Cardiac fibroblast (primary cell): ENCODE measurements at regions not wholly inside any gene's neighbourhood (a gene's known extent, or its start where the extent isn't known, plus 50 kb on each side); places are given as distances from the start of the nearest gene placed in this dataset.
A peak's percentile ranks its signal among the peaks of the same experiment; 100 is the strongest.
"Not testable (repeated sequence)": the region's sequence is repeated elsewhere in the genome, so short reads cannot be mapped to it uniquely, and the experiment has no call there.

ENCODE experiments used
- DNase-seq, 2 donors: peaks; one replicate each; pipeline versions ENCODE4 v3.0.0 to v3.0.0-alpha.2; 2010; ENCODE audit warnings: low read depth in 2 of 2
- H3K4me3 ChIP-seq, 2 donors: replicated peaks in 1 of 2; 1 replicate in 1 of 2; 2 replicates in 1 of 2; pipeline ENCODE4 v1.5.1; 2011; ENCODE audit warnings: low read depth in 2 of 2, low read length in 2 of 2, mild to moderate bottlenecking in 2 of 2, moderate library complexity in 1 of 2
- TF ChIP-seq, protein P1 (sequence below): IDR thresholded peaks from one replicate; pipeline ENCODE4 v1.5.1; 2011; ENCODE audit warnings: low read depth, mild to moderate bottlenecking, low read length, inconsistent platforms

DNA sequence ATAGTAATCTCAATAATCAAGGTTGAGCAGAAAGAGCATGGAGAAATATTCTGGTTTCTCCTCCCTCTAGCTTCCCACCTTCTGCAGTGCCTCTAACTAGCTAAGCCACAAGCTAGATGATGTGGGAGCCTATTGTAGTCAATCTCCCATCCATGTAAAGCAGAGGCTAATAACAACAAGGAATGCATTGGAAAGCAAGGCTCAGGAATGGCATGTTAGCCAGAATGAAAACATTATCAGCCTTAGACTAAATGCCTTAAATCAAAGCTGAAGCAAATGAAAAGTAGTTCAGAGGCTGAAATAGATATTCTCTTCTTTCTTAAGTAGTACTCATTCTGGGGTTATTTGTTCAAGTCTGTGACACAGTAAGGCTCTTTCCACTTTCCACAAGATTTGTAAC is 350.3 kb upstream of the DPPA4 start:
- TF ChIP-seq, protein P1, sequence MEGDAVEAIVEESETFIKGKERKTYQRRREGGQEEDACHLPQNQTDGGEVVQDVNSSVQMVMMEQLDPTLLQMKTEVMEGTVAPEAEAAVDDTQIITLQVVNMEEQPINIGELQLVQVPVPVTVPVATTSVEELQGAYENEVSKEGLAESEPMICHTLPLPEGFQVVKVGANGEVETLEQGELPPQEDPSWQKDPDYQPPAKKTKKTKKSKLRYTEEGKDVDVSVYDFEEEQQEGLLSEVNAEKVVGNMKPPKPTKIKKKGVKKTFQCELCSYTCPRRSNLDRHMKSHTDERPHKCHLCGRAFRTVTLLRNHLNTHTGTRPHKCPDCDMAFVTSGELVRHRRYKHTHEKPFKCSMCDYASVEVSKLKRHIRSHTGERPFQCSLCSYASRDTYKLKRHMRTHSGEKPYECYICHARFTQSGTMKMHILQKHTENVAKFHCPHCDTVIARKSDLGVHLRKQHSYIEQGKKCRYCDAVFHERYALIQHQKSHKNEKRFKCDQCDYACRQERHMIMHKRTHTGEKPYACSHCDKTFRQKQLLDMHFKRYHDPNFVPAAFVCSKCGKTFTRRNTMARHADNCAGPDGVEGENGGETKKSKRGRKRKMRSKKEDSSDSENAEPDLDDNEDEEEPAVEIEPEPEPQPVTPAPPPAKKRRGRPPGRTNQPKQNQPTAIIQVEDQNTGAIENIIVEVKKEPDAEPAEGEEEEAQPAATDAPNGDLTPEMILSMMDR = no peak
- peak in 1 of 2 donors; percentile 3 for DNase-seq
- no peak overlapping the region for H3K4me3 ChIP-seq

DNA sequence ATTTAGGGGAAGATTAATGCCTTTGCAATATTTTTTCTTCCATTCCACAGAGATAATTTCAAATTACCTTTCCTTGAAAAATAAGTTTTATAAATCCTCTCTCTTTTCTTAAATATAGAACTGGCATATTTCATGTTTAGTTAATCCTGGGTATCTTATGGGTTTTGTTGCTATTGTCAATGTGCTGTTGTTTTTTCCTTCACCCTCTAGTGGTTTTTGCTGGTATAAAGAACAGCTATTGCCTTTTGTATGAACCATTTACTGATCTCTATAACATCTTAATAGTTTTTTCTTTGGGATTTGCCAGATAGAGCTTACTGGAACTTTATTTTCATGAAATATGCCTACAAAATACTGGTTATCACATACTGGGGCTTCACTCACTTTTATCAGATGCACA is 359.6 kb upstream of the DPPA4 start:
- no peak overlapping the region for H3K4me3 ChIP-seq
- TF ChIP-seq, protein P1 = peak; percentile 24
- DNase-seq = peak in 1 of 2 donors; percentile 16

GRCh38 chr3:109702252-109702651 is 364.9 kb upstream of the DPPA4 start:
- no peak overlapping the region for H3K4me3 ChIP-seq
- peak; percentile 61 to 79 for DNase-seq
- TF ChIP-seq, protein P1 = no peak

DNA sequence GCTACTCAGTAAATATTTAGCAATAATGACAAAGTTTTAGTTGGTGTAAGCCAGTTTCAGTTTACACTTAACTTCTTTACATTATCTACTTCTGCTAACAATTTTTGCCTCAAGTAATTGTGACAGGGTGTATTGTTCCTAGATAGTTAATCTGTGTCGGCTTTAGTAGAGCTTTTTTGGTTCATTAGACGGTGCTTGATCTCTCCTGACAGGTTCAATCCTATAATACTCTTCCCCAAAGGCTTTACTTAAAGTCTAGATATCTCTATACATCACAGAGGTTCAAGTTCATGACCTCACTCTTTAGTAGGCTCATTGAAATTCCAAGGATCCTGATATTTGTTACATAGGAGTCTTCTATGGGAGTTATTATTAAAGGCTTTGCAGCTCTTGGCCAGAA is 365.6 kb upstream of the DPPA4 start:
- TF ChIP-seq, protein P1 = no peak
- DNase-seq = no peak

DNA sequence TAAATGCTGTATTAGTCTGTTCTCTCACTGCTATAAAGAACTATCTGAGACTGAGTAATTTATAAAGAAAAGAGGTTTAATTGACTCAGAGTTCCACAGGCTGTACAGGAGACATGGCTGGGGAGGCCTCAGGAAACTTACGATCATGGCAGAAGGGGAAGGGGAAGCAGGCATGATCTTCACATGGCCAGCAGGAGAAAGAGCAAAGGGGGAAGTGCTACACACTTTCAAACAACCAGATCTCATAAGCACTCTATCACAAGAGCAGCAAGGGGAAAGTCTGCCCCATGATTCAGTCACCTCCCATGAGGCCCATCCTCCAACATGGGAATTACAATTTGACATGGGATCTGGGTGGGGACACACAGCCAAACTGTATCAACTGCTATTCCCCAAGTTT is 367.8 kb upstream of the DPPA4 start:
- DNase-seq, H3K4me3 ChIP-seq: not testable (repeated sequence)

More for the DNA sequence above, 365.6 kb upstream of the DPPA4 start:
- no peak overlapping the region for H3K4me3 ChIP-seq

GRCh38 chr3:109707617-109708016 is 370.3 kb upstream of the DPPA4 start:
- H3K4me3 ChIP-seq = no peak overlapping the region
- DNase-seq = no peak
- TF ChIP-seq, protein P1 = no peak

GRCh38 chr3:109713288-109713687 is 375.9 kb upstream of the DPPA4 start:
- no peak for DNase-seq
- H3K4me3 ChIP-seq = no peak overlapping the region
- TF ChIP-seq, protein P1 = no peak
